ENCODE measurements at regions not wholly inside any gene's neighbourhood (a gene's known extent, or its start where the extent isn't known, plus 50 kb on each side); places are given as distances from the start of the nearest gene placed in this dataset.

DNA sequence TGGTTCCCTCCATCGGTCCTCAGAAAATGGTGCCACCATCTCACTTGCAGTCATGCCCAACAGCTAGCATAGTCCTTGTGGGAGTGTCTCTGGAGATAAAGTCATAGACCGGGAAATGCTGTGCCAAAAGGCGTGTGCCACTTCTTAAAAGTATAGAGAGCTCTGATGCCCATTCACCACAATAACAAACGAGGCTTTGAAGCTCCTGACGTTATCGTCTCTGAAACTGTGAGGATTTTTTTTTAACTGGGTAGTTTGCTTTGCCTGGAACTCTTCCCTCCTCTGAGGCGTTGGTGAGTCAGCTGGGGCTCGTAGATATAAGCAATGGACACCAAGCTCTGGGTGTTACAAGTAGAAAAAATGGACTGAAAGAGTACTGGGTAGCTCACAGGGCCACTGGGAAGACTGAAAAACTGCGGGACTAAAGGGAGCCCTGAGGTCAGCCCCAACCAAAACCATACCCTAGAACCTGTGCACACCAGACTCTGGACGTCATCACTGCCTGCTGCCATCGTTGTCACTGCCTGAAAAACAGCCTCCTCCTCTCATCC lies 89.4 kb upstream of the TRIM2 start:
- TF ChIP-seq POLR2AphosphoS5 (IDR thresholded peaks at IDR 0.05) = no peak
- no peak for TF ChIP-seq CTCF (IDR thresholded peaks at IDR 0.05)
- TF ChIP-seq EP300 (IDR thresholded peaks at IDR 0.05) = no peak
- TF ChIP-seq POLR2A (IDR thresholded peaks at IDR 0.05) = no peak

Data from suprapubic skin (tissue), 4 donors.